ENCODE measurements at regions not wholly inside any gene's neighbourhood (a gene's known extent, or its start where the extent isn't known, plus 50 kb on each side); places are given as distances from the start of the nearest gene placed in this dataset.

DNA sequence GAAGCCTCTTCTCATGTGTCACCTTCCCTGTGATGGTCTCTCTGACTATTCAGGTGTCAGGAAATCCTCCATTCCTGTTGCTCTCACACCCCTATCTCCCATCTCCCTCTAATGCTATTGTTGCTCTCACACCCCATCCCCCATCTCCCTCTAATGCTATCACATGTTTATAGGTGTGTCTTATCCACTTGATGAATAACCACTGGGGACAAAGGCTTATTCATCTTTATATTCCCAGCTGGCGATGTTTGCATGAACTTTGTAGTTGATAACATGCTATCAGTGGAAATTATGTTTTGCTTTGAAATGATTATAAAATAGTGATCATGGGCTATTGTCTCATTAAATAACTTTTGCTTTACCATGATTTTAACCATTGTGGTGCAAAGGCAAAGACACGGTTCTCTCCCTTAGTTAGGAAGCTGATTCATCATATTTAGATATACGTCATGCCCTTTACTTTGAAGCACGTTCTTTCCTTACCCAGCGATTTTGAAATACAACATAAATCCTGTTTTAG is 220.5 kb downstream of the PMAIP1 start:
- no peak for DNase-seq (ENCODE audit: low read depth)
- no peak overlapping the region for H3K4me3 ChIP-seq (ENCODE audit: low read depth, low read length)
- TF ChIP-seq CTCF (conservative IDR thresholded peaks at IDR 0.05; ENCODE audit: low read depth, low read length) = no peak

DNA sequence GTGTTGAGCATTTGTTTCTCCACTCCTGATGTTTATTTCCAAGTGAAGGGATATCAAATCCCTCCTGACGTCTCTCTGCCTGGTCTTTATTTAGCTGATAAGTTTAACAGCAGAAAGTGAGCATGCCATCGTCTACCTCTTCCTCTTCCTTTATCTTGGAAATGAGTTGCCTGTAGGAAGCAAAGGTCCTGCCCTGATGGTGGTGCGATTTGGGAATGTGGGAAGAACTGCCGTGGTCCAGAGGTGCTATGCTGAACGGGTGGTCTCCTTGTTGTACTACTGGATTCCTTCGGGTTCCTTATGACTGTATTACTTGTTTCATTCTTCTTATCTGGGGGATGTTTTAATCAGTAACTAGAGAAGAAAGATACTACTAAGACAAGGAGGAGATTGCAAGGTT is 217.5 kb downstream of the PMAIP1 start:
- H3K4me3 ChIP-seq (ENCODE audit: low read depth, low read length) = no peak overlapping the region
- no peak for DNase-seq (ENCODE audit: low read depth)
- TF ChIP-seq CTCF (conservative IDR thresholded peaks at IDR 0.05; ENCODE audit: low read depth, low read length) = no peak

DNA sequence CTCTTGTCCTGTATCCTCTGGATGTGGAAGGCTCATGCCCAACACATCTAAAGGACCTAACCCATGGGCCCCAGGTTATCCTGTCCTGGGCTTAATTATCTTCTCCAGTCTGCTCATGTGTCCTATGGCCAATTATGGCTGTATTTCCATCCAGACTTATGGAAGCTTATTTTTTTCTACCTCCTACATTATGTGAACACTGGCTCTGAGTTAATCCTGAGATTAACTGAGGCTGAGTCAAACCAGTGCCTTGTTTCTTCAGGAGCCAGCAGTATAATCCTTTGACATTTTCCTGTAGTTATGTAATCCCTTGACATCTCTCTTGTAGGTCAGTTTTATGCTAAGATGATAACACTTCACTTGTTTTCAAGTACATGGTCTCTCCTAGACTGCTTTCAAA is 213.6 kb downstream of the PMAIP1 start:
- DNase-seq (ENCODE audit: low read depth) = no peak
- no peak overlapping the region for H3K4me3 ChIP-seq (ENCODE audit: low read depth, low read length)
- TF ChIP-seq CTCF (conservative IDR thresholded peaks at IDR 0.05; ENCODE audit: low read depth, low read length) = no peak

DNA sequence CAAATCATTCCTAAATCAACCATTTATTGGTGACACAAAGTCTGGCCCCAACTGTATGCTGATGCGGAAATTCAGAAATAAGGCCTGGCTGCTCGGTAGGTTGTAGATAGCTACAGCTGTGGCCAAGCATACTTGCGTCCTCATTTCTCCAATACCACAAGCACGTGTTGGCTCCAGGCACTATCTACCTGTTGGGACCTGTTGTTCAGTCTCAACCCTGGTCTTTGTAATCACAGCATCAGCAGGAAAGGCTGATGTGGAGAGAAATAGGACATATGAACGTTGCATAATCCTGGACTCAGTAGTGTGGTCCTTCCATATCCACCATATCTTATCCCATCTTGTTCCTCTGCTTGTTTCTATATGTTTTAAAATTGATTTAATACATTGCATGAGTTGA is 212.6 kb downstream of the PMAIP1 start:
- TF ChIP-seq CTCF (conservative IDR thresholded peaks at IDR 0.05; ENCODE audit: low read depth, low read length) = no peak
- H3K4me3 ChIP-seq (ENCODE audit: low read depth, low read length) = no peak overlapping the region
- no peak for DNase-seq (ENCODE audit: low read depth)

DNA sequence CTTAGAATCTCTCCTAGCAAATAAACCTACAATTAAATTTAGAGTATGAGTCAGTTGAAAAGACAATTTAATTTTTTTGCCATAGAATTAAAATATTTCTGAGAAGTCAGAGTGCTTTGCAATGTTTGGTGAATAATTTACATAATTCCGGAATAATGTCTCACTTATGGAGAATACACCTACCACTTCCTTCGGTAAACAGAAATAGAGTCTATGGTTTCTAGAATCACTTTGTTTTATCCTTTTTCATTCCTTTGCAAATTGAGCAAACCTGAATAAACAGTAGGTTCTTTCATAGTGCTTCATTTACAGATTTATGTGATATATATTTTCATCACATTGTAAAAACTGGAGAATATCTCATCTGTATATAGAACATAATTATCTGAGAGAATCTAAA is 211.7 kb downstream of the PMAIP1 start:
- DNase-seq (ENCODE audit: low read depth) = no peak
- H3K4me3 ChIP-seq (ENCODE audit: low read depth, low read length) = no peak overlapping the region
- TF ChIP-seq CTCF (conservative IDR thresholded peaks at IDR 0.05; ENCODE audit: low read depth, low read length) = no peak

- DNase-seq (ENCODE audit: low read depth) = no peak
- no peak overlapping the region for H3K4me3 ChIP-seq (ENCODE audit: low read depth, low read length)
- no peak for TF ChIP-seq CTCF (conservative IDR thresholded peaks at IDR 0.05; ENCODE audit: low read depth, low read length)
Observed at GRCh38 chr18:60110836-60111235, 211.0 kb downstream of the PMAIP1 start.

DNA sequence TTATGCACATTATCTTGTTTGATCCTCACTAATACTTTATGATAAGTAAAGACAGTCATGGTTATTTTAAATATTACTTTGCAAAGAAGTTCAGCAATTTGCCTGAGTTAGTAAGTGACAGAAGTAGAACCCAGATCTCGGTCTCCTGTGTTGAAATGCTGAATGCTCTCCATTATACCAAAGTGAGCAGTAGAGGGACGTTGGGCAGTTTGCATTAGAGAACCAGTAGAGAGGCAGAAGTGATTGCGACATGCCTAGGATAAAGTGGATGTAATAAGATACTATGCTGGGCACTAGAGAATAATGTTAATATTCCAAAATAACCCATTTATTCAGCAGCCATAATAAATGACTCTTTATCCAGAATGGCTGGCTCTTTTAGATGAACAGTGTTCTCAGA is 201.0 kb downstream of the PMAIP1 start:
- no peak for TF ChIP-seq CTCF (conservative IDR thresholded peaks at IDR 0.05; ENCODE audit: low read depth, low read length)
- no peak overlapping the region for H3K4me3 ChIP-seq (ENCODE audit: low read depth, low read length)
- DNase-seq (ENCODE audit: low read depth) = peak; percentile 35

Data from choroid plexus epithelial cell (primary cell).